HG02610 (cell line): ENCODE measurements at regions not wholly inside any gene's neighbourhood (a gene's known extent, or its start where the extent isn't known, plus 50 kb on each side); places are given as distances from the start of the nearest gene placed in this dataset.
"Not testable (repeated sequence)": the region's sequence is repeated elsewhere in the genome, so short reads cannot be mapped to it uniquely, and the experiment has no call there.

Experiments used
- ATAC-seq: cut with Tn5 transposase; IDR thresholded peaks from one replicate; pipeline ENCODE4 v1.9.1; 2021; ENCODE audit warnings: mild to moderate bottlenecking, moderate library complexity; ENCODE audit not compliant: unreplicated experiment

- ATAC-seq = no peak
These were observed 59.7 kb downstream of the NHLRC1 start for GRCh38 chr6:18062733-18063132.

GRCh38 chr6:18058429-18058828 is 64.0 kb downstream of the NHLRC1 start:
- ATAC-seq = no peak

- no peak for ATAC-seq
These were observed 66.6 kb downstream of the NHLRC1 start for GRCh38 chr6:18055714-18056382.

- ATAC-seq = no peak
These were observed 67.4 kb downstream of the NHLRC1 start for GRCh38 chr6:18055098-18055497.

- no peak for ATAC-seq
These were observed 66.4 kb upstream of the KIF13A start for GRCh38 chr6:18053555-18054445.

- no peak for ATAC-seq
These were observed 65.6 kb upstream of the KIF13A start for GRCh38 chr6:18053078-18053477.

GRCh38 chr6:18049646-18050045 is 62.2 kb upstream of the KIF13A start:
- no peak for ATAC-seq

- ATAC-seq = peak; percentile 36
These were observed 61.7 kb upstream of the KIF13A start for GRCh38 chr6:18048953-18049630.

GRCh38 chr6:18047406-18047805 is 60.0 kb upstream of the KIF13A start:
- ATAC-seq = no peak

- no peak for ATAC-seq
These were observed 58.1 kb upstream of the KIF13A start for GRCh38 chr6:18045507-18045906.

GRCh38 chr6:18044108-18044783 is 56.8 kb upstream of the KIF13A start:
- no peak for ATAC-seq

- ATAC-seq = no peak
These were observed 55.2 kb upstream of the KIF13A start for GRCh38 chr6:18042536-18043145.

GRCh38 chr6:18039481-18039880 is 52.0 kb upstream of the KIF13A start:
- no peak for ATAC-seq

GRCh38 chr6:18038235-18038634 is 50.8 kb upstream of the KIF13A start:
- not testable (repeated sequence) for ATAC-seq
